ENCODE measurements at regions not wholly inside any gene's neighbourhood (a gene's known extent, or its start where the extent isn't known, plus 50 kb on each side); places are given as distances from the start of the nearest gene placed in this dataset.

- Histone ChIP-seq H3K27me3 (ENCODE audit: insufficient read depth) (no peaks in the 10 kb centered on the region), H3K27ac (ENCODE audit: low read depth) (no peak overlapping the region), H3K9me2 (ENCODE audit: insufficient read depth) (no peaks in the 10 kb centered on the region), H3K79me2 (replicated peaks; ENCODE audit: insufficient read depth) (no peaks in the 10 kb centered on the region), H2AFZ (no peak overlapping the region), H4K20me1 (replicated peaks; ENCODE audit: insufficient read depth) (no peaks in the 10 kb centered on the region), H3K4me1 (ENCODE audit: insufficient read depth) (no peaks in the 10 kb centered on the region), H3F3A (replicated peaks; ENCODE audit: low read depth) (no peaks in the 10 kb centered on the region), H3K4me2 (no peak overlapping the region), H3K4me3 (no peak overlapping the region), H3K36me3 (ENCODE audit: insufficient read depth) (0 out of 2 replicates have a peak, but pooled peaks cover 7% of the 10 kb centered on the region)
- no peak for DNase-seq (ENCODE audit: low spot score)
- Mint-ChIP-seq H3K4me3 (no peak overlapping the region), H3K9me3 (peaks cover 100% of the 10 kb centered on the region), H3K27me3 (ENCODE audit: insufficient read depth, low read depth, poor library complexity) (peaks cover 8% of the 10 kb centered on the region), H3K4me1 (no peaks in the 10 kb centered on the region), H3K36me3 (ENCODE audit: low read depth) (peaks cover 55% of the 10 kb centered on the region), H3K27ac (no peak overlapping the region)
- ATAC-seq: no peak
- no peak for TF ChIP-seq ZNF331 (CRISPR knock-in tag; IDR thresholded peaks at IDR 0.05; ENCODE audit: low read depth)
- TF ChIP-seq ZNF114 (CRISPR knock-in tag; IDR thresholded peaks at IDR 0.05): no peak
- TF ChIP-seq POLR2AphosphoS5 (IDR thresholded peaks at IDR 0.05; ENCODE audit: low read depth): no peak
- TF ChIP-seq NANOG (IDR thresholded peaks at IDR 0.05; ENCODE audit: borderline replicate concordance): no peak
- TF ChIP-seq EZH2 (IDR thresholded peaks at IDR 0.05; ENCODE audit: low read depth, unreplicated experiment): no peak
- TF ChIP-seq EZH2phosphoT487 (IDR thresholded peaks at IDR 0.05; ENCODE audit: unreplicated experiment): no peak
- no peak for TF ChIP-seq STAT1 (IDR thresholded peaks at IDR 0.05; ENCODE audit: unreplicated experiment)
These were observed 373.9 kb downstream of the GLRX3 start for GRCh38 chr10:130509881-130510689.

GRCh38 chr10:130510755-130511154 lies 374.6 kb downstream of the GLRX3 start:
- Histone ChIP-seq H3K4me3 (no peak overlapping the region), H3K27ac (ENCODE audit: low read depth) (no peak overlapping the region), H3F3A (replicated peaks; ENCODE audit: low read depth) (no peaks in the 10 kb centered on the region), H4K20me1 (replicated peaks; ENCODE audit: insufficient read depth) (no peaks in the 10 kb centered on the region), H3K27me3 (ENCODE audit: insufficient read depth) (no peaks in the 10 kb centered on the region), H2AFZ (no peak overlapping the region), H3K79me2 (replicated peaks; ENCODE audit: insufficient read depth) (no peaks in the 10 kb centered on the region), H3K4me1 (ENCODE audit: insufficient read depth) (no peaks in the 10 kb centered on the region), H3K4me2 (no peak overlapping the region), H3K9me2 (ENCODE audit: insufficient read depth) (no peaks in the 10 kb centered on the region), H3K36me3 (ENCODE audit: insufficient read depth) (0 out of 2 replicates have a peak, but pooled peaks cover 5% of the 10 kb centered on the region)
- ATAC-seq (no peak), DNase-seq (ENCODE audit: low spot score) (no peak)
- TF ChIP-seq, protein P1, sequence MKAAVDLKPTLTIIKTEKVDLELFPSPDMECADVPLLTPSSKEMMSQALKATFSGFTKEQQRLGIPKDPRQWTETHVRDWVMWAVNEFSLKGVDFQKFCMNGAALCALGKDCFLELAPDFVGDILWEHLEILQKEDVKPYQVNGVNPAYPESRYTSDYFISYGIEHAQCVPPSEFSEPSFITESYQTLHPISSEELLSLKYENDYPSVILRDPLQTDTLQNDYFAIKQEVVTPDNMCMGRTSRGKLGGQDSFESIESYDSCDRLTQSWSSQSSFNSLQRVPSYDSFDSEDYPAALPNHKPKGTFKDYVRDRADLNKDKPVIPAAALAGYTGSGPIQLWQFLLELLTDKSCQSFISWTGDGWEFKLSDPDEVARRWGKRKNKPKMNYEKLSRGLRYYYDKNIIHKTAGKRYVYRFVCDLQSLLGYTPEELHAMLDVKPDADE (IDR thresholded peaks at IDR 0.05): no peak
- TF ChIP-seq POLR2AphosphoS5 (IDR thresholded peaks at IDR 0.05; ENCODE audit: low read depth) (no peak), EZH2 (IDR thresholded peaks at IDR 0.05; ENCODE audit: low read depth, unreplicated experiment) (no peak), ZNF462 (CRISPR knock-in tag; IDR thresholded peaks at IDR 0.05) (no peak)
- H3K27ac Mint-ChIP-seq: no peak overlapping the region
- peaks cover 53% of the 10 kb centered on the region for H3K36me3 Mint-ChIP-seq (ENCODE audit: low read depth)
- H3K27me3 Mint-ChIP-seq (ENCODE audit: insufficient read depth, low read depth, poor library complexity): peaks cover 8% of the 10 kb centered on the region
- H3K9me3 Mint-ChIP-seq: peaks cover 100% of the 10 kb centered on the region
- H3K4me1 Mint-ChIP-seq: no peaks in the 10 kb centered on the region
- no peak overlapping the region for H3K4me3 Mint-ChIP-seq

All from GM23338 (cell line).